Thoracic aorta (tissue), 2 donors: ENCODE measurements at regions not wholly inside any gene's neighbourhood (a gene's known extent, or its start where the extent isn't known, plus 50 kb on each side); places are given as distances from the start of the nearest gene placed in this dataset.

ENCODE experiments used
- ATAC-seq: fragments of 150-250 bp; one replicate; pipeline ENCODE4 v1.8.0; 2017; ENCODE audit warnings: low read depth; ENCODE audit not compliant: insufficient number of reproducible peaks, low FRiP score
- DNase-seq: peaks from one replicate; pipeline ENCODE4 v3.0.0-alpha.2; 2020; ENCODE audit warnings: low spot score
- H3K27ac ChIP-seq, 2 donors: fragments of 200-600 bp; sonication (generic); 1 replicate in 1 of 2; 2 replicates in 1 of 2; pipeline ENCODE4 v1.5.1; 2016; ENCODE audit warnings: mild to moderate bottlenecking in 2 of 2, moderate library complexity in 2 of 2
- H3K27me3 ChIP-seq: fragments of 200-600 bp; sonication (generic); replicated peaks from 2 replicates; pipeline ENCODE4 v1.6.0; 2016; ENCODE audit warnings: mild to moderate bottlenecking; ENCODE audit not compliant: insufficient read depth
- H3K36me3 ChIP-seq: fragments of 200-600 bp; sonication (generic); one replicate; pipeline ENCODE4 v1.5.1; 2016
- H3K4me1 ChIP-seq, 2 donors: fragments of 200-600 bp; sonication (generic); 1 replicate in 1 of 2; 2 replicates in 1 of 2; pipeline versions ENCODE4 v1.5.1 to v1.6.0; 2016; ENCODE audit warnings: low read depth in 2 of 2, mild to moderate bottlenecking in 1 of 2; ENCODE audit not compliant: control insufficient read depth in 1 of 2
- H3K4me3 ChIP-seq: fragments of 200-600 bp; sonication (generic); 2 replicates; pipeline ENCODE4 v1.5.1; 2016; ENCODE audit warnings: mild to moderate bottlenecking
- H3K9me3 ChIP-seq: fragments of 200-600 bp; sonication (generic); 2 replicates; pipeline ENCODE4 v1.5.1; 2016
- TF ChIP-seq, protein P1 (sequence below): fragments of 200-600 bp; sonication (generic); IDR thresholded peaks from one replicate; pipeline ENCODE4 v1.5.1; 2019; ENCODE audit warnings: antibody characterized with exemption

DNA sequence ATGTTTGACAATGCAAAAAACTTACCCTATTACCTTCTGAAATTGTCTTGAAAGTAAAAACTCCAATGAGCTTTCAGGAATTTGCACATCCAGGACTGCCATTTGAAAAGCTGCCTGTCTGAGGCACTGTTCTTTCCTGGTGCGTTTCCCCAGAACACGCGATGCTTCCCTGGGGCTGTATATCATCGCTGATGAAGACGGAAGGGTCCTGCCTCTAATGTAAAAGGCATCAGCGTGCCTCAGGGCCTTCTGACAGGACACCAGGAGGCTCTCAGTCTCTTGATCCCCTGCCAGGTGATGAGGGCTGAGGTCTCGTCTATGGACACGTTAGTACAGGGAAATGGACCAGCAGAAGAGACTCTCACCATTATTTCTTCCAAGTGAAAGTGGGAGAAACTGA is 296.8 kb downstream of the EFNB2 start:
- ATAC-seq (no peak), DNase-seq (no peak)
- Histone ChIP-seq H3K36me3 (no peaks in the 10 kb centered on the region), H3K9me3 (no peaks in the 10 kb centered on the region), H3K27ac (no peak overlapping the region), H3K27me3 (no peaks in the 10 kb centered on the region), H3K4me1 (no peaks in the 10 kb centered on the region), H3K4me3 (no peak overlapping the region)
- TF ChIP-seq, protein P1, sequence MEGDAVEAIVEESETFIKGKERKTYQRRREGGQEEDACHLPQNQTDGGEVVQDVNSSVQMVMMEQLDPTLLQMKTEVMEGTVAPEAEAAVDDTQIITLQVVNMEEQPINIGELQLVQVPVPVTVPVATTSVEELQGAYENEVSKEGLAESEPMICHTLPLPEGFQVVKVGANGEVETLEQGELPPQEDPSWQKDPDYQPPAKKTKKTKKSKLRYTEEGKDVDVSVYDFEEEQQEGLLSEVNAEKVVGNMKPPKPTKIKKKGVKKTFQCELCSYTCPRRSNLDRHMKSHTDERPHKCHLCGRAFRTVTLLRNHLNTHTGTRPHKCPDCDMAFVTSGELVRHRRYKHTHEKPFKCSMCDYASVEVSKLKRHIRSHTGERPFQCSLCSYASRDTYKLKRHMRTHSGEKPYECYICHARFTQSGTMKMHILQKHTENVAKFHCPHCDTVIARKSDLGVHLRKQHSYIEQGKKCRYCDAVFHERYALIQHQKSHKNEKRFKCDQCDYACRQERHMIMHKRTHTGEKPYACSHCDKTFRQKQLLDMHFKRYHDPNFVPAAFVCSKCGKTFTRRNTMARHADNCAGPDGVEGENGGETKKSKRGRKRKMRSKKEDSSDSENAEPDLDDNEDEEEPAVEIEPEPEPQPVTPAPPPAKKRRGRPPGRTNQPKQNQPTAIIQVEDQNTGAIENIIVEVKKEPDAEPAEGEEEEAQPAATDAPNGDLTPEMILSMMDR = no peak

DNA sequence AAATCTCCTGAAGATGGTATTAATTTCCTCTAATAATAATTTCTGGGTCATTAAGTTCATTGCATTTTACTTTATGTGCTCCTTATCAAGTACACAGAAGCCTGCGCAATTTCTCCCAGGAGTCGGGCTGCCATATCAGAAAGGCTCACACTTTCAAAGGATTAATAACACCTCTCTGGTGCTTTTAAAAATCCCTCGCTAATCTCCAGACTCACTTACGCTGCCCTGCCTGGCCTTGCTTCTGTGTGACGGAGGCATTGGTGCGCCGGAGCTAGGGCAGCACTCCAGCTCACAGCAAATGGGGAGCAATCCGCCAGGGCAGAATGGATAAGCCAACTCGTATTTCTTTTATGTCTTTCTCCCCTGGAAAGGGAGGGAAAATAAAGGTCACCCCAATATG is 300.8 kb downstream of the EFNB2 start:
- peaks cover 0 to 13% of the 10 kb centered on the region in 2 donors for H3K4me1 ChIP-seq
- H3K4me3 ChIP-seq = no peak overlapping the region
- TF ChIP-seq, protein P1 = no peak
- no peak overlapping the region for H3K27ac ChIP-seq
- H3K36me3 ChIP-seq = no peaks in the 10 kb centered on the region
- no peaks in the 10 kb centered on the region for H3K27me3 ChIP-seq
- ATAC-seq (no peak), DNase-seq (no peak)
- no peaks in the 10 kb centered on the region for H3K9me3 ChIP-seq

DNA sequence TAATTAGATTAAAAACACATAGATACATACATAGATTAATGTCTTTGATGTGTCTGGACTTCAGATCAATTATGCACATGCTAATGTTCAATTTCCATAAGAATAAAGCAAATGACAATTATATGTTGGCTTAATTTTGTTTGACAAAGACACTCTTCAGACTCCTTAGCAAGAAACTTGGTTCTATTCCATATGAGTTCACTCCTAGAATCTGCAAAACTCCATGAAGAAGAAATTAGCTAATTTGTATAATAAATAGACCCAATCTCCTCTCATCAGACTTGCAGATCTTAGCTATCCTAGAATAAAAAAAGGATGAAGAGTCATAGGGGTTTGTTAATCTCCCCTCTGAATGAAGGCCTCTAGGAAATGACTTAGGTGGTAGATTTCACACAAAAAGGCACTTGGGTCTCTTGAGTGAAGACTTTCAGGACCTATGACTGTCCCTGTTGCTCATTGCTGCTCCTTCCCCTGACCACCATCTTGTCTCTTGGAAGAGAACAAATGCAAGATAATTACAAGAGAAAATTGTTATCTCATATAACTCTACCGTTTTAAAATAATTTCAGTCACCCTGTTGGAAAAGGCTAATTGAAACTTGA is 302.2 kb downstream of the EFNB2 start:
- TF ChIP-seq, protein P1 = no peak
- no peaks in the 10 kb centered on the region for H3K27me3 ChIP-seq
- no peaks in the 10 kb centered on the region for H3K36me3 ChIP-seq
- DNase-seq = no peak
- no peak overlapping the region for H3K27ac ChIP-seq
- peaks cover 0 to 13% of the 10 kb centered on the region in 2 donors for H3K4me1 ChIP-seq
- ATAC-seq = no peak
- no peaks in the 10 kb centered on the region for H3K9me3 ChIP-seq
- H3K4me3 ChIP-seq = no peak overlapping the region

DNA sequence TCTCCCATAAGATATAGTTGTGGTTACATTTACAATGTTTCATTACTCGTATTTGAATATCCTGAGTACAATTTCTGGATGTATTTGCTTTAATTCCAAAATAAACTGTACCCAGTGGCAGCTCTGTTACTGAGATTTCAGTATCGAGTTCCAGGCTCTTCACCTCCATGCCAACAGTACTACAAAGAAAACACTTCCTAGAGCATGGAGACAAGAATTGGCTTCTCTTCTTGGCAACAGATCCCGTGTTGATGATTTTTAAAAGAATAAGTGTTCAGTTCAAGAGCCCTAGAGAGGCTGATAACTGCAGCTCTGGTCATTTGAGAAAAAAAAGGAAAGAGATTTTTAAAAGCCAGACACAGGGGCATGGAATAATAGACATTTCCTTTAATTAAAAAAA is 302.8 kb downstream of the EFNB2 start:
- TF ChIP-seq, protein P1 = no peak
- Histone ChIP-seq H3K27me3 (no peaks in the 10 kb centered on the region), H3K27ac (no peak overlapping the region), H3K4me1 (peaks cover 0 to 13% of the 10 kb centered on the region in 2 donors), H3K36me3 (no peaks in the 10 kb centered on the region), H3K9me3 (no peaks in the 10 kb centered on the region), H3K4me3 (no peak overlapping the region)
- no peak for DNase-seq
- ATAC-seq = no peak

DNA sequence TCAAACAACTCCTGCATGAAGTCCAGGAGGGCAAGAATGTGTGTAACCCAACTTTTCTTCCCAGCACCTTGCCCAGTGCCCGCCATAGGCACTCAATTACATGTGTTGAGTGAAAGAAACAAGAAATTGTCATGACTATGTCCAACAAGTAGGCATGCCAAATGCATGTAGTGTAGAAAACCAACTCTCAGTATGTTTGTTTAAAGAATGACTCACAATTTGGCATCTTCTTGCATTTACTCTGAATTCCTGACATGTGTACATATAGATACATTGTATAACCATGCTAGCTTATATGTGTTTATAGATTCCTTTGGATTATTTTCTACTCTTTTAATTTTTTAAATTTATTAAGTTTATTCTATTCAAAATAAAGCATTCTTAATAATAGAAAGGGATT is 305.0 kb downstream of the EFNB2 start:
- no peak for ATAC-seq
- peaks cover 0 to 13% of the 10 kb centered on the region in 2 donors for H3K4me1 ChIP-seq
- no peaks in the 10 kb centered on the region for H3K36me3 ChIP-seq
- TF ChIP-seq, protein P1 = no peak
- DNase-seq = no peak
- no peaks in the 10 kb centered on the region for H3K27me3 ChIP-seq
- H3K9me3 ChIP-seq = no peaks in the 10 kb centered on the region
- no peak overlapping the region for H3K27ac ChIP-seq
- no peak overlapping the region for H3K4me3 ChIP-seq
